ENCODE measurements at regions not wholly inside any gene's neighbourhood (a gene's known extent, or its start where the extent isn't known, plus 50 kb on each side); places are given as distances from the start of the nearest gene placed in this dataset.

DNA sequence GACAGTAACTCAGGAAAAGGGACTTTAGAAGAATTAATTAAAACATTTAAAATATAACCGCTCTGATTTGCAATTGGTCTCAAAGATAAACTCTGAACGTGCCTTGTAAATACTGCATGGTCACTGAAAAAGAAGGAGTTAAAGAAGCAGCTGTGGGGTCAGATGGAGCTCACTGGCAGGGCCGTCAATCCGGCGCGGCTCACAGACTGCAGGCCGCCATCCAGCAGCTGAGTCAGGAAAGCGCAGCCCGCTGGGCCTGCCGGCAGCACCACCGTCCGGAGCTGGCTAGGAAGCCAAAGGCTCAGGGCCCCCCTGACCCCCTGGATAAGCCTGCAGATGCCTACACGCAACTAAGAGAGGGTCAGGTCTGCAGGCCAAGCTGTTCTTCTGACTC is 54.2 kb upstream of the FRMD1 start:
- H3K4me3 ChIP-seq (ENCODE audit: low read depth, low read length): no peak overlapping the region
- no peak for DNase-seq (ENCODE audit: low read depth)

GRCh38 chr6:168132531-168133167 is 53.6 kb upstream of the FRMD1 start:
- peak; percentile 52 for TF ChIP-seq CTCF (conservative IDR thresholded peaks at IDR 0.05; ENCODE audit: low read depth, low read length)
- DNase-seq (ENCODE audit: low read depth): no peak
- no peak overlapping the region for H3K4me3 ChIP-seq (ENCODE audit: low read depth, low read length)

More for the DNA sequence above, 54.2 kb upstream of the FRMD1 start:
- no peak for TF ChIP-seq CTCF (conservative IDR thresholded peaks at IDR 0.05; ENCODE audit: low read depth, low read length)

GRCh38 chr6:168131464-168132415 is 52.7 kb upstream of the FRMD1 start:
- no peak overlapping the region for H3K4me3 ChIP-seq (ENCODE audit: low read depth, low read length)
- DNase-seq (ENCODE audit: low read depth): no peak
- no peak for TF ChIP-seq CTCF (conservative IDR thresholded peaks at IDR 0.05; ENCODE audit: low read depth, low read length)

- H3K4me3 ChIP-seq (ENCODE audit: low read depth, low read length): no peak overlapping the region
- no peak for DNase-seq (ENCODE audit: low read depth)
- TF ChIP-seq CTCF (conservative IDR thresholded peaks at IDR 0.05; ENCODE audit: low read depth, low read length): no peak
Observed at GRCh38 chr6:168130697-168131371, 51.8 kb upstream of the FRMD1 start.

DNA sequence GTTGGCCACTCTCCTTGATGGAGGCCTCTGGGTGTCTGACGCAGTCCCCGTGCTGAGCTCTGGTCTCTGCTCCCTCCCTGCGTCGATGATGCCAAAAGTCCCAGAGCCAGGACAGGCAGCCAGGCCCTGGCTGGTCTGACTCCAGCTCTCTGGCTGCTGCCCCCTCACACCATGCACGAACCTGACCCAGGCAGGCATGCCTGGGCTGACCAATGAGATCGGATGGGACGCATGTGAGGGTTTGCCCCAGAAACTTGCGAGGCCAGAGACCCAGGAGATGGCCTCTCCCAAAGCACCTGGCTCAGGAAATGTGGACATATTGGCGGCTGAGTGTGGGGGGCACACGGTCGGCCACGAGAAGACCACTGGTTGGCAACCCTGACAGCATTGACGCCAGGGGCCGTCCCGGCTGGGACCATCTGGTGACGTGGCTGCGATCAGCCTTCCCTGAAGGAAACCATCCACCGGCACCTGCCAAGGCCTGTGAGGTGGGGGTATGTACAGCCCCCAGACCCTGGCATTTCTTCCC is 51.2 kb upstream of the FRMD1 start:
- no peak for DNase-seq (ENCODE audit: low read depth)
- H3K4me3 ChIP-seq (ENCODE audit: low read depth, low read length): no peak overlapping the region
- no peak for TF ChIP-seq CTCF (conservative IDR thresholded peaks at IDR 0.05; ENCODE audit: low read depth, low read length)

- TF ChIP-seq CTCF (conservative IDR thresholded peaks at IDR 0.05; ENCODE audit: low read depth, low read length): no peak
- H3K4me3 ChIP-seq (ENCODE audit: low read depth, low read length): no peak overlapping the region
- no peak for DNase-seq (ENCODE audit: low read depth)
Observed at GRCh38 chr6:168129292-168130167, 50.5 kb upstream of the FRMD1 start.
